Renal cortex interstitium (tissue), 11 donors: ENCODE measurements at regions not wholly inside any gene's neighbourhood (a gene's known extent, or its start where the extent isn't known, plus 50 kb on each side); places are given as distances from the start of the nearest gene placed in this dataset.

Source experiments
- DNase-seq, 11 donors: peaks; one replicate each; pipeline ENCODE4 v3.0.0-alpha.2; 2013; ENCODE audit warnings: low read depth in 9 of 11, low spot score in 4 of 11; ENCODE audit errors: extremely low read depth in 1 of 11

DNA sequence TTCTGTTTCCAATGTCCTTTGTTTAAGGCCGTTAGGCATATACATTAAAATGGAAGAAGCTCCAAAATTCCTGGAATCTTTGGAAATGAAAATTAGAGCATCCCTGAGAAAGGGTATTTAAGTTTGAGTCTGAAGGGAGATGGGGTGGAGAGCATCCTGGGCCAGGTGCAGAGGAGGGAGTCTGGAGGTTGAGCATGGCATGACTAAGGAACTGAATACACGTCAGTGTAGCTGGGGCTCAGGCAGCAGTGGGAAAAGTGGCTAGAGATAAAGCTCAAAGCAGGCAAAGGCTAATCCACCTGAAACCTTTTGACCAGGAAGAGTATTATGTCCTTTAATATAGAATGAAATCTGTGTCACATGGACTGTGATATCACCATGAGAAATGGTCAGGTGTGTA, 669.0 kb upstream of the RBFOX1 start:
- DNase-seq, result no peak

GRCh38 chr16:6656760-6657159, 675.9 kb upstream of the RBFOX1 start:
- DNase-seq, result no peak

GRCh38 chr16:6646891-6647290, 685.8 kb upstream of the RBFOX1 start:
- DNase-seq, result no peak

- no peak for DNase-seq
Observed at GRCh38 chr16:6645768-6646568, 686.7 kb upstream of the RBFOX1 start.

DNA sequence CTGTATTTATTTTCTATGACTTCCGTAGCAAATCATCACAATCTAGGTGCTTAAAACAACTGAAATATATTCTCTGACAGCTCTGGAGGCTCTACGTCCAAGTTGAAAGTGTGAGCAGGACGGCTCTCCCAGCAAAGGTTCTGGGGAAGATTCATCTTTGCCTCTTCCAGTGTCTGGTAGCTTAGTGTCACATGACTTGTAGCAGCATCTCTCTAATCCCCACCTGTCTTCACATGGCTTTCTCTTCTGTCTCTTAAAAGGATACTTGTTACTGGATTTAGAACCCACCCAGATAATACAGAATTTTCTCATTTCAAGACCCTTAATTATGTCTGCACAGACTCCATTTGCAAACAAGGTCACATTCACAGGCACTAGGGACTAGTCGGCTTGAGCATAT, 687.7 kb upstream of the RBFOX1 start:
- no peak for DNase-seq

GRCh38 chr16:6643080-6643686, 689.5 kb upstream of the RBFOX1 start:
- DNase-seq, result peak in 8 of 11 donors; percentile 28 to 65 (median 39)

DNA sequence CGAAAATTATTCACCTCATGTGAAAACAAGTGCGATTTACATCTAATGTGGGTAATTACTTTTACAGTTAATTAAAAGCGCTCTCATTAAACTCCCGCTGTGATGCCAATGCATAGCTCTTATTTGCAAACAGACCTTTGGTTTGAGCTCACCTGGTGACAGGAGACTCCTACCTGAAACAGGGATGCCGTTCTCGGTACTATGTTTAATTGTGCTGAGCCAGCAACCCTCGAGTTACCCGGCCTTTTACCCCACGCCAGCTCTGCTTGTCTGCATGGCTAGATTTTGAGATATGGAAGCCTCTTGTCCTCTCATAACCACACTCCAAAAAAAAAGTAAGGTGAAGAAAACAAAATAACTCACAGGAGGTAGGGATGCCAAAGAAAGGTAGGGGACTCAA, 690.4 kb upstream of the RBFOX1 start:
- no peak for DNase-seq

GRCh38 chr16:6641091-6641490, 691.6 kb upstream of the RBFOX1 start:
- DNase-seq, result no peak

DNA sequence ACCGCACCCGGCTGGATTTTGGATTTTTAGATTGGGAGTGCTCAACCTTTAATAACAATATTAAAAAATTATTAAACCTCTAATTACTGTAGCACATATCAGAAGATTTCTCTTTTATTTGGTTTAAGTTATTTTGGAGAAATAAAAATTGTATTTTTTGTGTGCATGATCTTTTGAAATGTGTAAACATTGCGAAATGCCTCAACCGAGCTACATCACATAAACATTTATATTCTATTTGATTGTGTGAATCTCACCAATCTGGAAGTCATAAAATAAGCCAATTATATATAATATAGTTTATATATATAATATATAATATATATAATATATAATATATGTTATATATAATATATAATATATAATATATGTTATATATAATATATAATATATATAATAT, 696.2 kb upstream of the RBFOX1 start:
- DNase-seq, result no peak

DNA sequence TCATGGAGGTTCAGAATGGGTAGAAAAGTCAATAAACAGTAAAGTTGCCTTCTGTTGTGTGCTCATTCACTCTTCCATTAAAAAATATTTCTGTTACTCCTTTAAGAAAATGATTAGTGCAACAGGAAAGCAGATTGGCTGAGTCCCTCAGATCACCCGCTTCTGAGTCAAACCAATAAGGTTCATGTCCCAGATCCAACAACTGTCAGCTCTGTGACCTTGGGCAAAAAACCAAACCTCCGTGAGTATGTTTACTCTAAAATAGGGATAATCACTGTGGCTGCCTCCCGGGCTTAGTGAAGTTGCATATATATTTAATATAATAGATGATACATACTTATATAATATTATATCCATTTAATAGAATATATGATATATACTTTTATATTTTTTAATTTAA, 698.5 kb upstream of the RBFOX1 start:
- DNase-seq, result no peak

DNA sequence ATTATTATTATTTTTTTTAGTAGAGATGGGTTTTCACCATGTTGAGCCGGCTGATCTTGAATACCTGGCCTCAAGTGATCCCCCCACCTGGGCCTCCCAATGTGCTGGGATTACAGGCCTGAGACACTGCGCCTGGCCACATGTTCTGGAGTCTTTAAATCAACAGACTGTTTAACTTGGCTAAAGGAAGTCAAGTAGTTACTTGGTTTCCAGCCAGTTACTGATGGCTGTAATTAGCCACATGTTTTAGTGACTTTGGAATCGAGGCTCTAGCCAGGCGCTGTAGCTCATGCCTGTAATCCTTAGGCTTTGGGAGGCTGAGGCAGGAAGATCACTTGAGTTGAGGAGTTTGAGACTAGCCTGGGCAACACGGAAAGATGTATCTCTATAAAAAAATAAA, 699.2 kb upstream of the RBFOX1 start:
- DNase-seq, result peak in 1 of 11 donors; percentile 20

DNA sequence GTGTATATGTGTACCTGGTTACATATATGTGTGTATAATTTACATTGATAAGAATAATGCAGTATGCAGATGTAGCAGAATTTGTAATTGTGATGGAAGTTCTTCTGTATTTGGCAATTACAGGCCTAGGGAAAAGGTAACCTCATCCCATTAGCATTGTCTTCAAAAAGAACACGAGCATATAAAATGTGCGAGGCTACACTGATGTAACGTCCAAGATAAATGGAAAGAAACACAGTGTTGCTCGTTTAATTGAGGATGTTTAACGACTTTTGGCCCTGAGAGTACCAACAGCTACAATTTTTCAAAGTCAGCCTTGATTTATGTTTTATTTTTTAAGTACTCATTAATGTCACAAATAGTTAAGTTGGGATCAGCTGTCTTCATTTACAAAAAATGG, 703.5 kb upstream of the RBFOX1 start:
- DNase-seq, result no peak

GRCh38 chr16:6625606-6626005, 707.0 kb upstream of the RBFOX1 start:
- no peak for DNase-seq

DNA sequence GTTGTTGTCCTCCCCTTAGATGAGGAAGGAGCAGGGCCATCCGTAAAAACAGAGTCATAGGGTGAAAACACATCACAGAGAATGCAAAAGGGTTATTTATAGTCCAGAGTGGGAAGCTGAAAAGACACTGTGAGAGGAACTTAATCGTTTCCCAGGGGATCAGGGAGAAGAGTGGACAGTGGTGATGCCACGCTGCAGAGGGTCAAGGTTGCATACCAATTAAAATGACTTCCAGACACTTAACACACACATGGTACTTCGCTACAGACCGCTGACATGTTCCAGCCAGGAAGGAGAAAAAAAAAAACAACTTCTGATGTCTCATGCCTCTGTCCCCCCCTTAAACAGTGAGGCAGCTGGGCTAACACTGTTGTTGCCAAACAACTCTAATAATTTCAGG, 713.8 kb upstream of the RBFOX1 start:
- DNase-seq, result no peak

DNA sequence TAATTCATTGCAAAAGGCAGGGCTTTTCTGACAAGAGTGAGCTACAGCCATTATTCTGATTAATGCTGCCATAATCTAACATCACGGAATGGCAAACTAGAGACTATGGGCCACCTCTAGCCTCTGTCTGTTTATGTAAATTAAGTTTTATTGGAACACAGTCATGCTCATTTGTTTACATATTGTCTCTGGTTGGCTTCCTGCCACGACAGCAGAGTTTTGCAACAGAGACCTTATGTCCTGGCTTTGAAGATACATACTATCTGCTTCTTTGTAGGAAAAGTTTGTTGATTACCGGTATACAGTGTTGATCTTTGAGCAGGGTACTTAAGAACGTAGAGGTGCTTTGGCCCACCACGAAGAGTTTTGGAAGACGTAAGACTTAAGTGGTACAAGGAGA, 715.9 kb upstream of the RBFOX1 start:
- DNase-seq, result no peak

DNA sequence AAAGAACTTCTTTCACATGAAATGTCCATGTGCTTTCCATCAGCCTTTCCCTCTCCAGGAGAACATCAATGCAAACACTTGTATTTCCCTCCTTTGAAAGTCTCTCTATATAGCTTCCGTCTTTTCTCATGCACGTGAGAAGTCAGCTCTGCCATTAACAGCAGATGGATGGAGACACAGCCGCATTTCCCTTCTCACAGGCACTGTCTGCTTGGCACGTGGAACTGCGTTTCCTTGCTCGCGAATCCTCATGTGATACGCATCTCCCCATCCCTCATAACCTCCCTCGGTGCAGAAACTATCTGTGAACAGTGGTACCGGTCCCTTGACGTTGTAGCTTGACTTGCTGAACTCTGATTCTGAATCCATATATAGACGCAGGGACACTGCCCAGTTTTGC, 717.0 kb upstream of the RBFOX1 start:
- no peak for DNase-seq

- DNase-seq, result no peak
Observed at GRCh38 chr16:6611535-6611934, 721.1 kb upstream of the RBFOX1 start.

DNA sequence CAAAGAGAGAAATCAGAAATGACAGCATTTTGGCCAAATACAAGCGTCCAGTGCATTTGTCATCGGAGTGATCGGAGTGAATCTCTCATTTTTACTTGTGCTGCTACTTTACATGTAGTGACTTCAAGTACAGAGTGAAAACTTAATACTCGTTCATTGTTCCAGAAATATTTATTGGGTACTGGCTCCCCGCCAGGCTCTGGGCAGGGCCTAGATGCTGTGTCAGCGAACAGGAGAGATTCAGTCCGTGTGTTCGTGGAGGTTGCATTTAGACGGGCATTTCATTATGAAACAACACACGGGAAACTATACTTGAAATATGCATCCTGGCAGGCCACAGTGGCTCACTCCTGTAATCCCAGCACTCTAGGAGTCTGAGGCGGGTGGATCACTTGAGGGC, 727.2 kb upstream of the RBFOX1 start:
- no peak for DNase-seq

- no peak for DNase-seq
Observed at GRCh38 chr16:6603780-6604325, 728.8 kb upstream of the RBFOX1 start.

- no peak for DNase-seq
Observed at GRCh38 chr16:6602405-6602804, 730.2 kb upstream of the RBFOX1 start.

- no peak for DNase-seq
Observed at GRCh38 chr16:6600167-6600566, 732.5 kb upstream of the RBFOX1 start.
